ENCODE measurements at regions not wholly inside any gene's neighbourhood (a gene's known extent, or its start where the extent isn't known, plus 50 kb on each side); places are given as distances from the start of the nearest gene placed in this dataset.

DNA sequence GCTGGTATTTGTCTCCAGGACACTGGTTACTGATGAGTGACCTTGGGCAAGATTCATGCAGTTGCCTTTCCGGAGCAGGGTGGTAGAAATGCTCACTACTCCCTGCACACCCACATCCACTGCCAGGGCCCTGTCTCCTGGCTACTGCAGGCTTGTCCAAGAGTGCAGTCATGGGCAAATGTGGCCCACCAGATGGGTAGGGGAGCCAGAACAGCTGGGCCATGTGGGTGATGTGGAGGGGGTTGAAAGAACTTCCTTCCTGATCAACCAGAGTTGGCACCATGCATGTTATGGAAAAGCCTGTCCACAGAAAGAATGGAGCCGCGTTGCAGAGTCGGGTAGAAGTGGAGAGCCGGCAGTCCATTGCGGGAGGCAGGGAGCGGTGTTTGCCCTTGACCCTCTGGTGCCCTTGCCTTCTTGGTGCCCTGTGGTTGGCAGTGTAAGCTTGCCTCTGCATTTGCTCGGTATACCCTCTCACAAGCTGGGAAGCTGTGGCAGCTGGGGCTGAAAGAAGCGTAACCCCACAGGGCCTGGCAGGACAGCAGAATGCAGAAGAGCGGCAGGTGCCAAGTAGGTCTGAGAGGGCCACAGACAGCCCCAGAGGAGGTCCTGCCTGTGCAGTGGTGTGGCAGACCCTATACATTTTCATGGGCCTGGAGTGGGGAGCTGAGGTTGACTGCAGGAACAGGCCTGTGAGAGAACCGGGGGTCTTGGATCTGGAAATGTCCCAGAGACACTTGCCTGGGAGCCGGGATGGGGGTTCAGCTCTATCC, 253.2 kb downstream of the TFCP2L1 start:
- no peak for FAIRE-seq
- H3K27me3 Mint-ChIP-seq (ENCODE audit: low read depth, unreplicated experiment): peaks cover 70% of the 10 kb centered on the region
- H3K27me3 ChIP-seq (ENCODE audit: insufficient read depth, low read length): peaks cover 66% of the 10 kb centered on the region

GRCh38 chr2:121033461-121033996, 251.5 kb downstream of the TFCP2L1 start:
- Mint-ChIP-seq H3K27ac (ENCODE audit: unreplicated experiment) (no peak overlapping the region), H3K27me3 (ENCODE audit: low read depth, unreplicated experiment) (peaks cover 67% of the 10 kb centered on the region), H3K36me3 (ENCODE audit: low read depth, unreplicated experiment) (peaks cover 1% of the 10 kb centered on the region), H3K4me1 (ENCODE audit: low read depth, unreplicated experiment) (no peaks in the 10 kb centered on the region), H3K9me3 (ENCODE audit: unreplicated experiment) (no peaks in the 10 kb centered on the region), H3K4me3 (ENCODE audit: unreplicated experiment) (no peak overlapping the region)
- no peak for DNase-seq (ENCODE audit: low read depth)
- Histone ChIP-seq H2AFZ (ENCODE audit: low read depth, low read length) (no peak overlapping the region), H3K36me3 (ENCODE audit: insufficient read depth, low read length) (no peaks in the 10 kb centered on the region), H3K4me2 (ENCODE audit: low read length) (no peak overlapping the region), H3K4me1 (ENCODE audit: insufficient read depth, low read length) (no peaks in the 10 kb centered on the region), H3K79me2 (ENCODE audit: insufficient read depth, low read length) (no peaks in the 10 kb centered on the region), H3K27me3 (ENCODE audit: insufficient read depth, low read length) (peaks cover 58% of the 10 kb centered on the region), H3K27ac (ENCODE audit: low read depth, low read length) (no peak overlapping the region), H3K9ac (ENCODE audit: low read length) (no peak overlapping the region), H4K20me1 (ENCODE audit: insufficient read depth, low read length) (no peaks in the 10 kb centered on the region), H3K4me3 (ENCODE audit: insufficient read depth, low read depth, low read length) (no peak overlapping the region), H3K9me3 (ENCODE audit: insufficient read depth, low read depth, low read length) (peaks cover 3% of the 10 kb centered on the region)
- TF ChIP-seq CTCF (IDR thresholded peaks at IDR 0.05; ENCODE audit: insufficient read depth, low read depth, low read length) (no peak), EZH2 (IDR thresholded peaks at IDR 0.05; ENCODE audit: insufficient read depth, low read length) (no peak)
- no peak for FAIRE-seq

More for the DNA sequence above, 253.2 kb downstream of the TFCP2L1 start:
- Histone ChIP-seq H3K36me3 (ENCODE audit: insufficient read depth, low read length) (no peaks in the 10 kb centered on the region), H3K4me2 (ENCODE audit: low read length) (no peak overlapping the region), H3K9ac (ENCODE audit: low read length) (no peak overlapping the region), H4K20me1 (ENCODE audit: insufficient read depth, low read length) (no peaks in the 10 kb centered on the region), H3K27ac (ENCODE audit: low read depth, low read length) (no peak overlapping the region), H3K9me3 (ENCODE audit: insufficient read depth, low read depth, low read length) (peaks cover 3% of the 10 kb centered on the region), H2AFZ (ENCODE audit: low read depth, low read length) (no peak overlapping the region), H3K79me2 (ENCODE audit: insufficient read depth, low read length) (no peaks in the 10 kb centered on the region), H3K4me3 (ENCODE audit: insufficient read depth, low read depth, low read length) (no peak overlapping the region), H3K4me1 (ENCODE audit: insufficient read depth, low read length) (no peaks in the 10 kb centered on the region)
- H3K4me3 Mint-ChIP-seq (ENCODE audit: unreplicated experiment): no peak overlapping the region
- H3K9me3 Mint-ChIP-seq (ENCODE audit: unreplicated experiment): peaks cover 4% of the 10 kb centered on the region
- H3K4me1 Mint-ChIP-seq (ENCODE audit: low read depth, unreplicated experiment): no peaks in the 10 kb centered on the region
- no peak for TF ChIP-seq CTCF (IDR thresholded peaks at IDR 0.05; ENCODE audit: insufficient read depth, low read depth, low read length)
- no peak for TF ChIP-seq EZH2 (IDR thresholded peaks at IDR 0.05; ENCODE audit: insufficient read depth, low read length)
- H3K36me3 Mint-ChIP-seq (ENCODE audit: low read depth, unreplicated experiment): peaks cover 1% of the 10 kb centered on the region
- no peak for DNase-seq (ENCODE audit: low read depth)
- H3K27ac Mint-ChIP-seq (ENCODE audit: unreplicated experiment): no peak overlapping the region

GRCh38 chr2:121034551-121034950, 250.5 kb downstream of the TFCP2L1 start:
- DNase-seq (ENCODE audit: low read depth) (no peak), FAIRE-seq (no peak)
- H3K79me2 ChIP-seq (ENCODE audit: insufficient read depth, low read length): no peaks in the 10 kb centered on the region
- H3K4me1 Mint-ChIP-seq (ENCODE audit: low read depth, unreplicated experiment): no peaks in the 10 kb centered on the region
- H3K9me3 ChIP-seq (ENCODE audit: insufficient read depth, low read depth, low read length): peaks cover 3% of the 10 kb centered on the region
- no peaks in the 10 kb centered on the region for H4K20me1 ChIP-seq (ENCODE audit: insufficient read depth, low read length)
- H3K9ac ChIP-seq (ENCODE audit: low read length): no peak overlapping the region
- no peak for TF ChIP-seq EZH2 (IDR thresholded peaks at IDR 0.05; ENCODE audit: insufficient read depth, low read length)
- H3K9me3 Mint-ChIP-seq (ENCODE audit: unreplicated experiment): no peaks in the 10 kb centered on the region
- H3K4me1 ChIP-seq (ENCODE audit: insufficient read depth, low read length): no peaks in the 10 kb centered on the region
- no peak overlapping the region for H3K27ac Mint-ChIP-seq (ENCODE audit: unreplicated experiment)
- no peak overlapping the region for H3K27ac ChIP-seq (ENCODE audit: low read depth, low read length)
- no peak overlapping the region for H3K4me2 ChIP-seq (ENCODE audit: low read length)
- H2AFZ ChIP-seq (ENCODE audit: low read depth, low read length): no peak overlapping the region
- peaks cover 1% of the 10 kb centered on the region for H3K36me3 Mint-ChIP-seq (ENCODE audit: low read depth, unreplicated experiment)
- H3K4me3 Mint-ChIP-seq (ENCODE audit: unreplicated experiment): no peak overlapping the region
- H3K4me3 ChIP-seq (ENCODE audit: insufficient read depth, low read depth, low read length): no peak overlapping the region
- peaks cover 66% of the 10 kb centered on the region for H3K27me3 Mint-ChIP-seq (ENCODE audit: low read depth, unreplicated experiment)
- no peaks in the 10 kb centered on the region for H3K36me3 ChIP-seq (ENCODE audit: insufficient read depth, low read length)
- peaks cover 53% of the 10 kb centered on the region for H3K27me3 ChIP-seq (ENCODE audit: insufficient read depth, low read length)
